GM21423 (cell line): ENCODE measurements at regions not wholly inside any gene's neighbourhood (a gene's known extent, or its start where the extent isn't known, plus 50 kb on each side); places are given as distances from the start of the nearest gene placed in this dataset.

Experiments
- ATAC-seq: cut with Tn5 transposase; IDR thresholded peaks from one replicate; pipeline ENCODE4 v1.9.1; 2021; ENCODE audit warnings: mild to moderate bottlenecking, moderate library complexity; ENCODE audit not compliant: unreplicated experiment

- ATAC-seq: no peak
These were observed 307.6 kb downstream of the FGFR2 start for GRCh38 chr10:121290674-121291073.

DNA sequence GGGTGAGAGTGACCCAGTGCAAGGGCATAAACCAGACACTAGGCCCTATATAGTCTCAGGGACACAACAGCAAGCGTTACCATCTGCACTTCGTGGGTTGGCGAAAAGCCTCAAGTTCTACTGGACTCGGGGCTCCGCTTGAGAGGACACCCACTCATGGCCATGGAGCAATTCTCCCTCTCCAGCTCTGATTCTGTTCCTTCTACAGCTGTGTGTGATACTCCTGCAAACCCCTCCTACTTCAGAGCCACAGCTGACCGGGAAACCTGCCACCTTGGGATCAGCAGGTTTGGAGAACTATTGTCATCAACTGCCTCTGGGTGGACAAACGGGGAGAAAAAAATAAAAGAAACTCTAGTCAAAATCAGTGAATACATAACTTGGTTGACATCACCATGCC, 306.9 kb downstream of the FGFR2 start:
- no peak for ATAC-seq

DNA sequence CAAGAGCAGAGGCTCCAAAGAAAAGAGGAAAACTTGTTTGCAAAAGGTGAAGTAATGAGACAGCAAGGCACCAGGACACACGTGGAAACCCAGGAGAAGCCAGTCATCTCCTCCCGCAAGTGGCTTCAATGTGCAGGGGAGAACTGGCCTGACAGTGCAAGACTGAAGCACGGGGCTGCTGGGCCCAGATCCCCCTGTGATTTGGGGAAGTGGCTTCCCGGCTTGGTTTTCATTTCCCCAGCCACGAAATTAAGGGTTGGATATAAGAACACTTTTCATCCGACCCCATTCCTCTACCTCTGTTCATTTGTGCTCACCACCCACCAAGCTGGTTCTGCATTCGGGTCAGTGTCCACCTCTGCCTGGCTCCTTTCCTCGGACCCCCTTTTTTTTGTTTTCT, 306.4 kb downstream of the FGFR2 start:
- ATAC-seq: no peak

- ATAC-seq: no peak
These were observed 305.9 kb downstream of the FGFR2 start for GRCh38 chr10:121292321-121292720.

DNA sequence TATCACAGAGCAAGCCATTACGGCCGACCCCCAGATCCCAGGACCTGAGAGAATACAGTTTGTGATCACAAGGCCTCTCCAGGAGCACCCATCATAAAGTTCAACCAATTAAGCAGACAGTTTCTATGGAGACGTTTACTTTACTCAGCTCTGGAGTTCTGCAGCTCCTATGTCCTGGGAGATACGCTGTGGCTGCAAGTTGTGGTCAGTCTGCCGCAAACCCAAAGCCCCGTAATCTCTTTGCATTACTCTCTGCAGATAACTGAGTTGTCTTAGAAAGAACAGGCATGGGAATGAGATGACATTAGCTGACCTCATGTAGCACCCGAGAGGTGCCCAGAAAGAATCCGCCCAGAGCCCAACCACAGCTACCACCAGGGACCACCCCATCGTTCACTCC, 305.1 kb downstream of the FGFR2 start:
- ATAC-seq: no peak

DNA sequence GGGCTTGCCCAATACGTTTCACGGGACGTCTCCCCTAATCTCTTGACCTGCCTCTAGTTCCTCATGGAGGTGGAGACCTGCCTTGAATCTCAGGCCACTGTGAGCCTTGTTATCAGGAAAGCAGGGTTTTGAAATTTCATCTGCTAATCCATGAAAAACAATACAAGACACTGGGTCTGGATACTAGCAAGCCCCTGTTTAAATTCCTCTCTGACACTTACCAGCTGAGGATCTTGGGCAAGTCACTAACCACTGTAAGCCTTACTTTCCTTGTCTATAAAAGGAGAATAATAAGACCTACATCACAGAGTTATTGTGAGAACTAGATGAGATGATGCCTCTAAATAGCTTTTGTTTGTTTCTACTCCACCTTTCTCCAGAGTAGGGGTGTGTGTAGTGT, 303.6 kb downstream of the FGFR2 start:
- no peak for ATAC-seq

GRCh38 chr10:121296378-121296777, 301.9 kb downstream of the FGFR2 start:
- no peak for ATAC-seq

- no peak for ATAC-seq
These were observed 301.2 kb downstream of the FGFR2 start for GRCh38 chr10:121296881-121297585.

DNA sequence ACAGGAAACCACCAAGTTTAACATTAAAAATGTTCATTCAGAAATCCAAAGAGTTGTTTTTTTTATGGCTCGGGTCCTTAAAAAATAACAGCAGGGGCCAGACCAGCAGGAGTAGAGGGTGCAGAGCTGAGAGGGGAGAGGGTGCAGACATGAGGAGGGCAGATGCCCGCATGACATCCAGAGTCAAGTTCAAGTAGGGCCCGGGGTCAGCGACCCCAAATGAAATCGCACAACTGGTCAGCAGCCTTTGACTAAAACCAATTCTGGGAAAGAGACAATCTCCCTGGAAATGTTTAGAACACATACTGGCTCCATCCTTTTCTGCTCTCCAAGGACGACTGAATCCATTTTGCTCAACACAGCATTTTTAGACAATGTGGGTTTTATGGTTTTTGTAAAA, 297.5 kb downstream of the FGFR2 start:
- no peak for ATAC-seq

DNA sequence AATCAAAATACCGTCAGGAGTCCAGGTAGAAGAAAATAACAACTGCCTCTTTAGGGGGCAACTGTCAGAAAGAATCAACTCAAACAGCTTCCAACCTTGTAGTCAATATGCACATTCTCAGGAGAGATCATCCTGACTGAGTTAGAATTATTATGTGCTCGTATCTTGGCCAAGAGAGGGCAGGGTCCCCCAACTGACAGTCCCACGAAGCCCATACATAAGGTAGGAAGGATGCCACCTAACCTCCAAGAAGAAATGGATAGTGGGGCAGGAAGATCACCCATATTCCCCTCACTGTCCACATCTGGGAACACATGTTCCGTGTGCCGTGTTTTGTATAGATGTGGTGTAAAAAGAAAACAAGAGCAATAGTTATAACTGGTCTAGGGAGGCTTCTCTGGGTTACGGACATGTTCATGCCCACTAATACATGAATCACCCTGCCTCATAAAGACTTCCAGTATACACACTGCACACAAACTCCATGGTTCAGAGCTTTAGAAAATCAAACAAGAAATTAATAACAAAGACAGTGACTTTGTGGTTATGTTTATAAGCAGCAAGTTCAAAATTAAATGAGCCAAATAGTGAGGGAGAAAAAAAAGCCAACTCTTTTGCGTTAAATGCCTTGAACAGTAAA, 295.6 kb downstream of the FGFR2 start:
- ATAC-seq: no peak

- ATAC-seq: no peak
These were observed 294.9 kb downstream of the FGFR2 start for GRCh38 chr10:121303287-121303890.

DNA sequence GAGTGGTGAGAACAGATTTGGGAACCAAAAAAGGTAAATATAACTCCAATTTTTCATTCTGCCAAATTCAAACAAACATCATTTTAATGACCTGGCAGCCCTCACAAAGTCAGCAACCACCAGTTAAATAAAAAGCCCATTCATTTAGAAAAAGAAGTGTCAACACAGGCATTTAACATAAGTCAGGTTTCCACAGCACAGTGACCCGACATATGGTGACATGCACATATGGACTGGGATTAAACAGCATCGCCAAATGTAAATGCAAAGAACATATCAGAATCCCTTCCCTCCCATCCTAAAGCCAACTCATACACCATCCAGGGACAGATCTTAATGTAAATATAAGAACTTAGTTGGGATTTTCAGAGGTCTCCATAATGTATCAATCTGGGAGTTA, 293.2 kb downstream of the FGFR2 start:
- no peak for ATAC-seq

- ATAC-seq: no peak
These were observed 292.0 kb downstream of the FGFR2 start for GRCh38 chr10:121306159-121306673.

GRCh38 chr10:121307411-121307980, 290.7 kb downstream of the FGFR2 start:
- ATAC-seq: no peak

DNA sequence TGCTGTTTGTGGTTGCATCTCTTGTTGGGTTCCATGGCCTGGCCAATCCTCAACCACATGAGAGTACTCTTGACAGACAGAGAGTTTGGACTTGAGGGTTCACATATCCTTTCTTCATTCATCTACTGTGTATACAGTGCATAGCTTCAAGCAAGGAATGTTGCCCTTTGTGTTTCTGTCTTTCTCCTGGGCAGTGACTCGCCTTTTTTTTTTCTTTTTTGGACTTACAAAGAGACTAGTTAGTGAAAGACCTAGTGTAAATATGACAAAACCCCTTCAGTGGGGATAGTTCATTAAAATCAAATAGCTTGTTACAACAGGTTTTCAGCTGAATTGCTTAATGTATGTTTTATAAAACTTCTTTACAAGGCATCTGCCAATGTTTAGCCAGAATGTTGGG, 290.2 kb downstream of the FGFR2 start:
- no peak for ATAC-seq

DNA sequence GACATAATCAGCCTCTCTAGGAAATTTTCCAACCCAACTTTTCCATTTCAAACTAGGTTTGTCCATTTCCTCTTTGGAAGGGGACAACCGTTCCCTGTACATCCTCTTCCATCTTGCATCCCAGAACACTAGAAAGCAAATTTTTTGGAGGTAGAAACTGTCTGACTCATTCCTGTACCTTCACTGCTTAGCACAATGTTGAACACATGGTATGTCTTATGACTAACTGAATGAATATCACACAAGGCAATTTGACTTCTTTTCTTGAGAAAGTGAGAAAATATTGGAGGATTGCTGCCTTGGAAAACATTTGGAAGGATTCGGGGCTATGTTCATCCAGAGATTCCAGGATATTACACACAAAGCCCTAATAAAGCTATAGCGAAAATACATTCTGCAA, 289.1 kb downstream of the FGFR2 start:
- ATAC-seq: no peak

DNA sequence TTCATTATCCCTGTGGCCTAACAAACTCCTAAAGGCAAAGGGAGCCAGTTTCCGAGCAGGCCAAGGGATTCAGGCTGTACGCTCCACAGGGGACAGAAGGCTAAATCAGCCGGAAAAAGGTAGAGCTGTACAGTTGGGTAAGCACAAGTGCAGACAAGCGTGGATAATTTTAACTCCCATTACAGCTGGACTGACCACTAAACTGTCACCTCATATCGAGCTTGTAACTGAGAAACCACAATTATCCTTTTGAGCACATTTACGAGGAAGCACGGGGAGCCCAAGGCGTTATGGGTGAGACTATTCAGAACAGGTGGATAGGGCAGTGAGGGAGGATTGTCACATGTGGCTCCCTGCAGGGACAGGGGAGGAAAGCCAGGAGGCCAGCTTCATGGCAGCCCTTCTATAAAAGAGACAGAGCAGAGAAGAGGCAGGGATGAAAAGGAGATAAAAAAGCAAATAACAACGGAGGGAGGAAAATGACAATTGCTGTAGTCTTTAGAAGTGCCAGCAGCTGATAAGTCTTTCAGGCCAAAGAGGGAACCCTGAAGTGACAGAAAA, 288.0 kb downstream of the FGFR2 start:
- no peak for ATAC-seq

DNA sequence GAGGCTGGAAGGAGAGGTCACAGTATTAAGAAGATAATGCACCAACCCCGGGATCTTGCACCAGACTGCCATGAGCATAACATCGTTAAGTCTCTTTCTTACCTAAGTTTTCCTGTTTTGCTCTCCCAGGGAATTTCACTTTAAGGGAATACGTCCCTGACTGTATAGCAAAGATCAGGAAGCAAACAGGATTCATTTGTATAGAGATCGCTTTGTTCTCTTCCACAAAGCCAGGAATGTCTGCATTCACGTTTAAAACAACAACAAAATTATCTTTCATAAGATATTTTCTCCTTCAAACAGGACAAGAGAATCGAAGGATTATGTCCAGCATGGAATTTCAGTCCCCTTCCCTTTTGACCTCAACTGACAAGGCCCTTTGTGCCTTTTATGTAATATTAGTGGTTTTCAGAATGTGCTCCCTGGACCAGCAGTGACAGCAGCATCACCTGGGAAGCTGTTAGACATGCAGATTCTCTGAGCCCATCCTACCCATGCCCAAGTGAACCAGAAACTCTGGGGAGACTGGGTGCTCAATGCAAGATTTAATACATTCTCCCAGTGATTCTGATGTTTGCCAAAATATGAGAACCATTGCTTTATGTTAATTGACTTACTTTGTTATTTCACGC, 286.3 kb downstream of the FGFR2 start:
- no peak for ATAC-seq

GRCh38 chr10:121312587-121312986, 285.7 kb downstream of the FGFR2 start:
- no peak for ATAC-seq

GRCh38 chr10:121313119-121313875, 284.9 kb downstream of the FGFR2 start:
- ATAC-seq: no peak
